HG03097 (cell line): ENCODE measurements at regions not wholly inside any gene's neighbourhood (a gene's known extent, or its start where the extent isn't known, plus 50 kb on each side); places are given as distances from the start of the nearest gene placed in this dataset.
"Not testable (repeated sequence)": the region's sequence is repeated elsewhere in the genome, so short reads cannot be mapped to it uniquely, and the experiment has no call there.

Experiments used
- ATAC-seq: cut with Tn5 transposase; IDR thresholded peaks from one replicate; pipeline ENCODE4 v1.9.1; 2021; ENCODE audit not compliant: unreplicated experiment, low FRiP score

DNA sequence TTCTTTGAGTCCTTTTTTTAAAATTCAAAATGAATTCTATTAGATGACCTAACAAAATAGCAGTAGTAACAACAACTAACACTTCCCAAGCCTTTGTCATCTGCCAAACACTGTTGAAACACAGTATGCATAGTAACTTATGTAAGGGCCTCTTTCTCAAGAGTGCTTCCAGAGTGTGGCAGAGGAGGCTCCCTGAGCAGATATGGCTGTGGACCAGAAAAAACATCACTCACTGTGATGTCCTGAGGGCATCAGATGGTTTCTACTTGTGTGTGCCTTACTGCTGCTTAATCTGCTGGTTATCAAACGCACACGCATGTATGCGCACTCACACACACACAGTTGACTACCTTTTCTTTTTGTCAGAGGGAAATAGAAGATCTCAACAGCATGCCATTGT lies 110.8 kb downstream of the DLEU7 start:
- ATAC-seq, result no peak

DNA sequence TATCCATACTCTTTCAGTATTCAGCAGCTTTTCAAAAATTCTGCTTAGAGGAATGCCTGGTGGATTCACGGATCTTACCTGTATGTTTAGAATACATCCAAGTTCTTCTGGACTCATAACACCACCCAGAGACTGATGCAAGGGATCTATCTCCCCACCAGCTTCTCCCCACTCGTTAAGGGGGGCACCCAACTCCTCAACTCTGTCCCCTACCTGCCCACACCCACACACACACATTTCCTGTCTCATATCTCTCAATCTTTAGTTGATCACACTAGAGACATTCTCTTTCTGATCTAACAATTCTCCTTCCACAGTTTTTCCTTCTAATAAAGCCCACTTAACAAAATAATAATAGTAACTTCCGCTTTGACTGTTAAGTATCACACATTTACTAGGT lies 110.1 kb downstream of the DLEU7 start:
- no peak for ATAC-seq

DNA sequence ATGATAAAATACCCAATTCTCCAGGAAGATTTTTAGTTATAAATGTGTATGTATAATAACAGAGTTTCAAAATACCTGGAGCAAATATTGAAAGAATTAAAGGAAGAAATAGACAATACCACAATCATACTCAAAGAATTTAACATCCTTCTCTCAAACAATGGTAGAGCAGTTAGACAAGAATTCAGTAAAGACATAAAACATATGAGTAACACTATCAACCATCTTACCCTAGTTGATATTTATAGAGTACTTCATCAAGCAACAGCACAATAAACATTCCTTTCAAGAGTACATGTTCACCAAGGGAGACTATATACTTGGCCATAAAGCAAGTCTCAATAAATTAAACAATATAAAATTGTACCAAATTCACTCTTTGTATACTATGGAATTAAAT lies 108.4 kb downstream of the DLEU7 start:
- no peak for ATAC-seq

DNA sequence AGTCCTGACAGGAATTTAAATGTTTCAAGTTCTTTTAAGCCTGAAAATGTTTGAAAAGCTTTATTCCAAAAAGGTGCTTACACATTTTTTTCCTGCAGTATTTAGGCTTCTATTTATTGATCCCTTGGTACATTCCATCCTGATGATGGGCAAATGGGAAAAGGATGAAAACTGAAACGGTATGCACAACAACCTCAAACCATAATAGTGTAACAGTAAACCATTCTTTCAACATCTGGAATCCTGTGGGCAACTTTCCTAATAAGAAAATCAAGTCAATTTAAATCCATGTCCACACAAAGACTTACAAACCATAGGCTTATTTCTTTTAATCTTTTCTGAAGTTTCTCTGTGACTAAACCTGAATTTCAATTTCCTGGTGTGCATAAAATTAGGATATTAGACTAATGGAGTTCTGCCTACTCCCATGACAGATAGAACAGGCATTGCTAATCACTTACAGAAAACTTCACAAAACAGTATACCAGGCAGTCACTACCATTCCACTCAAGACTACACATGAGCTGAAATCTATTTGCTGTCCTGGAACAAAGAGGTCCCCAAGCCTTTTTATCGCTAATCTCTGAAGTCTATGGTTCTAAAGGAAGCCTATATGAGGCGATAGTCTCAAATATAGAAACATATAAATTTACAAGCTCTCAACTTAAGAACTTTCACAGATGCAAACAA lies 103.3 kb downstream of the DLEU7 start:
- no peak for ATAC-seq

DNA sequence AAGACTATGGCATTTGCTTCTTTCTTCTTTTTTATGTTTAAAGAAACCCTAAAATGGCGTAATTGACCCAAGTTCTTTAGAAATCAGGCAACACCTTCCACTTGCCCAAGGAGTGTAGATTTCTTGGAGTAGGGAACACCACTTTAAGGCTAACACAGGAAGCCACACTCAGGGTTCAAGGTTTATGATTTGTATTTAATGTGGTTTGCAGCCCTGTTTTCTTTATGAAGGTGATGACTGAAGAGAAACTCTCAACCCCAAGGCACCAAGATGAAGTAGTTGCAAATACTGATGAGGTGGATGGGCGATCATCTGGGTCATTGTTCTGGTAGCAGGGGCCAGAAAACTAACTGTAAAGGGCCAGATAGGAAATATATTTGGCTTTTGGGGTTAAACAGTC lies 101.1 kb downstream of the DLEU7 start:
- no peak for ATAC-seq

DNA sequence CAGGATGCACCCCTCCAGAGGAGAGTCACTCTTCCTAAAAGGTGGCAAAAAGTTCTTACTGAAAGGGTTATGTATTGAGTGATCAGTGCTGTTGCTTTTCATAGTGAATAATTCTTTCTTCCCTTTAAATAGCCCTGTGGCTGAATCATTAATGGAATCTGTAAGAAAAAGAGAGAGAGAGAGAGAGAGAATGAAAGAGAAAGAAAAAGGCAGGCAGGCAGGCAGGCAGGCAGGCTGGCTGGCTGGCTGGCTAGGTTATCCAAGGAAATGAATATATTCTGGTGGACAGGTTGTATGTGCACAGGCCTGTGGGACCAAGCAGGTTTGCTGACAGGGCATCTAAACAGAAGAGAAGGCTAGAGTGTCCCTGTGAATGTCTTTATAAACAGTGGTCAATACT lies 100.5 kb downstream of the DLEU7 start:
- ATAC-seq, result no peak

DNA sequence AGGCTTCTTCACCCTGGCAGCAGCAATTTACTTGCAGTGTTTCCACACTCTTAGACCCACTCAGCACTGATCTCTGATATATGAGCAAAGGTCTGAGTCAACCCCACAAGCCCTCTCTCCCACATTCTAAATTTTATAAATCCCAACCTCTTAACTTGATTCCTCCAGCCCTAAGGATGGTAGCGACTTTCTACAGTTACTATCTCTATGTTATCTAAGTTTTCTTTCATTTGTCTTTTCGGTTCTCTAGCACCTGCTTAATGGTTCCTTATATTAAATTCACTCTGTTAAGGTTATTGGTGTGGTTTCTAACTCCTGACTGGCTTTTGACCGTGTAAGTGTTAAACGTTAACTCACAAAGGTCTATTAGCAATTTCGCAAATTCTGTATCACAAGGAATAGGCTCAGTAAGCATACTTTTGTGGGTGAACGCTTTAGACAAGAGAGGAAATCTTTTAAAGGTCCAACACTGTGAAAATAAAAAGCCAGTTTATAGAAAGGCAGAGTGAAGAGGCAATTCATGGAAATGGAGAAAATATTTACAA lies 99.3 kb downstream of the DLEU7 start:
- no peak for ATAC-seq

DNA sequence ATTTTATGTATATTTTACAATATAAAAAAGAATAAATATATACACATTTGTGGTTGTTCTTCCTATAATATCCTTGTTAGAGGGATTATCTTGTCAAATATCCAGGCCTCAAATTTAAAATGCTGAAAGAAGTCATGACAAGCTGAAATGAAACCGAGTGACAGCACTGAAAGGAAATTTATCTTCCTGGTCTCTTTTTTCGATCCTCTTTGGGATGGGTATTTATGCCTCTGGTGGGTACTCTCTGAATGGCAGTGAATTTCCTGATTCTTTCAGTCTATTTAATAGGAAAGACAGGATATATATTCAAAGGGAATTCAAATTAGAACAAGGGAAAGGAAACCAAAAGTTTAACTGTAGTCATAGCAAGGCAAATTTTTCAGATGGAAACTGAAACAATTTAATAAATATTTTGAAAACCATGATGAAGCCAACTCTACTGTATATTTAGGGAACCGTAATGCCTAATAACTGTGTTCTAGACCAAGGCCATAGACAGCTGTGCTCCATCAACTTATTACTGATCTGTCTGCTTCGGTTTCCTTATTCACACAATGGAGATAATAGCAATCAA lies 97.9 kb downstream of the DLEU7 start:
- no peak for ATAC-seq

DNA sequence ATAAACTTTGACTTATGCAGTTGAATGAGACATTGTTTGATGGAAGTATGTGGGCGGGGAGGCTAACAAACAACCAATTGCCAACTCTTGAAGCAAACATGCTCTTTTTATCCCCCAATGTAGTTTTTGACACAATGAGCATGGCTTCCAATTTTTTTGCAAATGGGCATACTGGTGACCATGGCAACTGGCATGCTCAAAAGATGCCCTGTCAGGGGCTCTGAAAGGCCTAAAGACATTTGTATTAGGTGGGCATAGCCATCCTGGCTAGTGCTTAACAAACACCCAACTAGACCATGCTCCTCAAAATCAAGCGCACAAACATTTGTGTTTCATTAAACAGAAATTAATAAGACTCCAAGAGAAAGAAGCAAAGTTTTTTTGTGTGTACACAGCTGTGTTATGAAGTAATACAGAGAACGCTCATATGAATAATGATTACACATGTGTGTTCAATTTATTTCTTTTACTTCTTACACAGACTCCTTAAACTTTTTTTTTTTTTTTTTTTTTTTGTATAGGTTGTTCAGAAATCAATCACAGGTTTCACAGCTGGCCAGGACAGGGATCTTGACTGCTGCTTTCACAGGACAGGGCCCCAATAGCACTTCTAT lies 95.6 kb downstream of the DLEU7 start:
- ATAC-seq, result no peak

DNA sequence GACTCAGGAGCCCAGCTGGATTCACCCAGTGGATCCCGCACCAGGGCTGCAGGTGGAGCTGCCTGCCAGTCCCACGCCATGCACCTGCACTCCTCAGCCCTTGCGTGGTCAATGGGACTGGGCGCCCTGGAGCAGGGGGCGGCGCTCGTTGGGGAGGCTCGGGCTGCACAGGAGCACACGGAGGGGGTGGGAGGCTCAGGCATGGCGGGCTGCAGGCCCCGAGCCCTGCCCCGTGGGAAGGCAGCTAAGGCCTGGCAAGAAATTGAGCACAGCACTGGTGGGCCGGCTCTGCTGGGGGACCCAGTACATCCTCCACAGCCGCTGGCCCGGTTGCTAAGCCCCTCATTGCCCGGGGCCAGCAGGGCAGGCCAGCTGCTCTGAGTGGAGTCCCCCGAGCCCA lies 90.3 kb downstream of the DLEU7 start:
- not testable (repeated sequence) for ATAC-seq

DNA sequence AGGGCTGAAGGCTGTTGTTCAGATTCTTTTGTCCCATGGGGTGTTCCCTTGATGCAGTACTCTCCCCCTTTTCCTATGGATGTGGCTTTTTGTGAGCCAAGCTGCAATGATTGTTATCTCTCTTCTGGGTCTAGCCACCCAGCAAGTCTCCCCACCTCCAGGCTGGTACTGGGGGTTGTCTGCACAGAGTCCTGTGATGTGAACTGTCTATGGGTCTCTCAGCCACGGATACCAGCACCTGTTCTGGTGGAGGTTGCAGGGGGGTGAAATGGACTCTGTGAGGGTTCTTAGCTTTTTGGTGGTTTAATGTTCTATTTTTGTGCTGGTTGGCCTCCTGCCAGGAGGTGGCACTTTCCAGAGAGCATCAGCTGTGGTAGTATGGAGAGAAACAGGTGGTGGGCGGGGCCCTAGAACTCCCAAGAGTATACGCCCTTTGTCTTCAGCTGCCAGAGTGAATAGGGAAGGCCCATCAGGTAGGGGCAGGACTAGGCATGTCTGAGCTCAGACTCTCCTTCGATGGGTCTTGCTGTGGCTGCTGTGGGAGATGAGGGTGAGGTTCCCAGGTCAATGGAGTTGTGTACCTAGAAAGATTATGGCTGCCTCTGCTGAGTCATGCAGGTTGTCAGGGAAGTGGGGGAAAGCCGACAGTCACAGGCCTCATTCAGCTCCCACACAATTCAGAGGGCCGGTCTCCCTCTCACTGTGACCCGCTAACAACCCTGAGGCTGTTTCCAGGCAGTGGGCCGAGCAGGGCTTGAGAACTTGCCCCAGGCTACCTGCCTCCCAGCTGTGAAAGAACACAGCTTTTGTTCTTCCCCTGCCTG lies 87.4 kb downstream of the DLEU7 start:
- ATAC-seq, result not testable (repeated sequence)

DNA sequence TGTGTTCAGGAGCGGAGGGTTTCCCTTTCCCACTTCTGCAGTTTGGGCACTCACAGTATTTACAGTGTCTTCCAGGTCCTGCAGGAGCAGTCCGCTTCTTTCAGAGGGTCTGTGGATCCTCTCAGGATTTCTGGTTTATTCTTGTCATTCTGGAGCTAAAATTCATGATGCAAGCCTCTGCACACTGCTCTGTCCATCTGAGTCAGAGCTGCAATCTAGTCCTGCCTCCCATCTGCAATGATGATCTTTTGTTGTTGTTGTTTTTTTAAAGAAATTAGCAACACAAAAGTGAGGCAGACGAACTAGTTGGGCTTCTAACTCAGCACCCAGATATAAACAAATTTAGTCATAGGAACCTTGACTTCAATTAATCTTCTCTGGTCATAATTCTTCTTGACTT lies 86.5 kb downstream of the DLEU7 start:
- ATAC-seq, result no peak

DNA sequence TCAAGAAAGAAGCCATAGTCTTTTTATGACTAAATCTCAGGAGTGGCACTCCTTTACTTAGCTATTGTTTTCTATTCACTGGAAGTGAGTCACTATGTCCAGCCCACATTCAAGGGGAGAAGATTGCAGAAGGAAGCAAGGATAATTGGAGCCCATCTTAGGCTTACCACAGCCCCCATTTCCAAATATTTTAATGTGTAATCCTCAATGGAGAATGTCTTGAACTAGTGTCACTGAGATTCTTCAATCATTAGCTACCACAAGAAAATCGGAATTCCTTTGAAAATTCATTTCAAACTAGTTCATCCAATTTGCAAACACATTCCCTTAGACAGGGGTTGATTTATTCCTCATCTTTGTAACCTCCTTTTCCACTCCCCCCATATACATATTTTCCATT lies 84.7 kb downstream of the DLEU7 start:
- no peak for ATAC-seq

DNA sequence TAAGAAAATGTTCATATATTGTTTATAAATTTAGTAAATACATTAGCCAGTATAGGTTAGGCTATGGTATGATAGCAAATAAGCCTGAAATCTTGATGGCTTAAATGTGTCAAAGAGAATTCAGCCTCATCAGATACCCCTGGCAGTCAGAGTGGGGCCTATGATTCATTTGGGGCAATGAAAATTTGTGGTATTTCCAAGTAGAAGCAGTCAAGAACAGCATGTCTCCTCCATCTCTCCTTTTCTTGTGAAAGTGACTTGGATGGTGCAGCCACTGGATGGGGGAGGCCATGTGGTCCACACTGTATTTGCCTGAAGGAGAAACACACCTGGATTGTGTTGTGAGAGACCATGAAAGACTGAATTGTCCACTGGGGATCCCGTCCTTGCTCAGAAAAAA lies 82.7 kb downstream of the DLEU7 start:
- no peak for ATAC-seq

DNA sequence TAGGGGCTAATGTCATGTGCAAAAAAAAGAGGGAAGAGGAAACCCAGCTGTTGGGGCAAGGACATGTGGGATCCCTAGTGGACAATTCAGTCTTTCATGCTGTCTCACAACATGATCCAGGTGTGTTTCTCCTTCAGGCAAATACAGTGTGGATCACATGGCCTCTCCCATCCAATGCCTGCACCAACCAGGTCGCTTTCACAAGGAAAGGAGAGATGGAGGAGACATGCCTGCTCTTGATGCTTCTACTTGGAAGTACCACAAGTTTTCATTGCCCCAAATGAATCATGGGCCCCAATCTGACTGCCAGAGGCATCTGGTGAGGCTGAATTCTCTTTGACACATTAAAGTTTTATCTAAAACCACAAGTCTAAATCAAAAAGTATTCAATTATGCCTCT lies 82.1 kb downstream of the DLEU7 start:
- ATAC-seq, result no peak

DNA sequence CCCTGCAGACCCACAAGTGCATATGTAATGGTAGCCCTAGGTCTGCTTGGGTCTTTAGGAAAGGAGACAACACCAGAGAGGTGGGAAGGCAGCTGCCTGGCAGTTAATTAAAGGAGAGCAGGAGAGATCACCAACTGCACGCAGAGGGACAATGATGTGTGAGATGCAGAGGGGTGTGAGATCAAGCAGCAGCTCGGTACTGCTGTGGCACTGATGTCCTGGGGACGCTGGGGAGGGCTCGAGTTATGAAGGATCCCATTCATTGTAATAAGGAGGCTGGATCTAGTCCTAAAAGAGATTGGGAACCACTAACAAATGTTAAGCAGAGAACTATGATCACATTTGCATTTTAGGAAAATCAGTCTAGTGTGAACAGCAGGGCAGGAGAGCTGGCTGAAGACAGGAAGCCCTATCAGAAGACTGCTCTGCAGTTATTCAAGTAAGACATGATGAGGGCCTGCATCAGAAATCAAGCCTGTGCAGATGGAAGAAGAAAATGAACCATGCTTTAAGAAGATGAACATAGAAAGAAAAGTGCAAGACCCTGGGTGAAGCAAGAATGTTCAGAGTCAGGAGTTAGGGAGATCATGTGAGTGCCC lies 80.4 kb downstream of the DLEU7 start:
- no peak for ATAC-seq

DNA sequence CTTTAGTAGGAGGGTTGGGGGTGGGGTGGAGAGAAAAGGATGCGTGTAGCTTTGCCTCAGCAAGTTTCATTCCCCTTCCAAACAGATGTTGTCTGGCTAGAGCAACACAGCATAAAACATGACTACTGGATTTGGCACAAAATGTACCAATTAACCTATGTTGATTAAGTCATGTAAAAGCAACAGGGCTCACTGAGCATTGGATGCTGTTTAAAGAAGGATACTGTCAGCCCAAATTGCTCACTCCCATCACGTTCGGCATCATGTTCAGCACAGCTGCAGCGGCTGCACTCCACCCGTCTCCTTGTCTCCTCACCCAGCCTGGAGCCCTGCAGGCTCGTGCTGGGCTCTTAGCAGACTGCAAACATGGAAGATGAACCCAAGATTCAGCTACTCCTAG lies 77.5 kb downstream of the DLEU7 start:
- ATAC-seq, result no peak

DNA sequence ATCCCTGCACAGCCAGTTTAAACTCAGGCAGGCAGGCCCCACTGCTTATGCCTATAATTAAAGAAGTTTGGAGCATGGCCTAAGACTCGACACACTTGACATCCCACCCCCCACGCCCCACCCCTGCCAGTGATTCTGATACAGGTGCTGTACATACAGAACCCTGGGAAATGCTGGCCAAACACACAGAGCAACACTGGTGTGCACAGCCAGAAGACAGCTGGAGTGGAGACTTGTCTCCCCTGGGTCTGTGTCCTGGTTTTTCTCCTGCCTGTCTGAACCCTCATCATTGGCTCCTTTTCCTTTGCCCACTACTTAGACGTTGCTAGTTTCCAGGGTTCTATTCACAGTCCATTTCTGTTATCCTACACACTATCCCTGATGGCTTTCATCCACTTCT lies 76.8 kb downstream of the DLEU7 start:
- ATAC-seq, result no peak

DNA sequence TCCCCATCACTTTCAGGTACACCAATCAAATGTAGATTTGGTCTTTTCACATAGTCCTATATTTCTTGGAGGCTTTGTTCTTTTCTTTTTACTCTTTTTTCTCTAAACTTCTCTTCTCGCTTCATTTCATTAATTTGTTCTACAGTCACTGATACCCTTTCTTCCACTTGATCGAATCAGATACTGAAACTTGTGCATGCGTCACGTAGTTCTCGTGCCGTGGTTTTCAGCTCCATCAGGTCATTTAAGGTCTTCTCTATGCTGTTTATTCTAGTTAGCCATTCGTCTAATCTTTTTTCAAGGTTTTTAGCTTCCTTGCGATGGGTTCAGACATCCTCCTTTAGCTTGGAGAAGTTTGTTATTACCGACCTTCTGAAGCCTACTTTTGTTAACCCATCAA lies 70.6 kb downstream of the DLEU7 start:
- ATAC-seq, result not testable (repeated sequence)
